AG04449 (cell line): ENCODE measurements at regions not wholly inside any gene's neighbourhood (a gene's known extent, or its start where the extent isn't known, plus 50 kb on each side); places are given as distances from the start of the nearest gene placed in this dataset.

Experiments used
- CTCF ChIA-PET: fragments of 350-600 bp; formaldehyde crosslinking; extraction: SDS; loops from one replicate; lab custom pipeline; 2021; ENCODE audit warnings: antibody characterized with exemption; lab: Yijun Ruan, JAX
- POLR2A ChIA-PET: fragments of 400-600, 350-600 bp; formaldehyde crosslinking; extraction: SDS; loops from one replicate; lab custom pipeline; 2020; ENCODE audit warnings: antibody characterized with exemption, inconsistent platforms; lab: Yijun Ruan, JAX
- DNase-seq: peaks from one replicate; pipeline ENCODE4 v3.0.0-alpha.2; 2010; ENCODE audit warnings: low read depth, low spot score
- H3K4me3 ChIP-seq: 2 replicates; pipeline ENCODE4 v1.5.1; 2011; ENCODE audit warnings: low read depth, mild to moderate bottlenecking, control low read depth, low read length
- CTCF ChIP-seq: IDR thresholded peaks from one replicate; pipeline ENCODE4 v1.5.1; 2011; ENCODE audit warnings: mild to moderate bottlenecking, moderate library complexity, low read length, control low read depth, inconsistent platforms; ENCODE audit not compliant: insufficient read depth; ENCODE audit errors: missing control alignments

- no peak for DNase-seq
- H3K4me3 ChIP-seq, result no peak overlapping the region
- ChIA-PET POLR2A (no interaction called here), CTCF (interaction anchor here (1.2 to 1.4 kb wide), 2 partner anchors 20 to 920 kb away, joined by 4 read pairs; no protein-coding TSS in a partner anchor)
- TF ChIP-seq CTCF, result no peak
Measured at GRCh38 chr11:28619846-28620540, 511.8 kb downstream of the METTL15 start.

GRCh38 chr11:28618416-28618815, 510.2 kb downstream of the METTL15 start:
- no peak for DNase-seq
- CTCF ChIA-PET, result no interaction called here
- TF ChIP-seq CTCF, result no peak
- no peak overlapping the region for H3K4me3 ChIP-seq
- POLR2A ChIA-PET, result no interaction called here

- TF ChIP-seq CTCF, result no peak
- DNase-seq, result no peak
- no peak overlapping the region for H3K4me3 ChIP-seq
- CTCF ChIA-PET, result interaction anchor here (1.0 kb wide), 1 partner anchor 9 kb away, joined by 3 read pairs; no protein-coding TSS in a partner anchor
- POLR2A ChIA-PET, result no interaction called here
Measured at GRCh38 chr11:28616160-28616965, 508.2 kb downstream of the METTL15 start.

GRCh38 chr11:28615542-28615941, 507.4 kb downstream of the METTL15 start:
- no peak for DNase-seq
- POLR2A ChIA-PET, result no interaction called here
- no peak overlapping the region for H3K4me3 ChIP-seq
- TF ChIP-seq CTCF, result no peak
- CTCF ChIA-PET, result no interaction called here

- ChIA-PET CTCF (interaction anchor here (1.1 to 1.3 kb wide), 2 partner anchors 9 to 11 kb away, joined by 3 read pairs; no protein-coding TSS in a partner anchor), POLR2A (no interaction called here)
- DNase-seq, result no peak
- H3K4me3 ChIP-seq, result no peak overlapping the region
- TF ChIP-seq CTCF, result no peak
Measured at GRCh38 chr11:28606930-28607329, 498.7 kb downstream of the METTL15 start.

- POLR2A ChIA-PET, result no interaction called here
Measured at GRCh38 chr11:28599656-28600055, 491.5 kb downstream of the METTL15 start.

More at GRCh38 chr11:28599656-28600055, 491.5 kb downstream of the METTL15 start:
- CTCF ChIA-PET, result interaction anchor here (1.1 kb wide), 1 partner anchor 20 kb away, joined by 4 read pairs; no protein-coding TSS in a partner anchor
- H3K4me3 ChIP-seq, result no peak overlapping the region
- no peak for DNase-seq
- no peak for TF ChIP-seq CTCF
